Psoas muscle (tissue), 7 donors: ENCODE measurements at regions not wholly inside any gene's neighbourhood (a gene's known extent, or its start where the extent isn't known, plus 50 kb on each side); places are given as distances from the start of the nearest gene placed in this dataset.

ENCODE experiments used
- ATAC-seq, 4 donors: fragments of 200-7000 bp; cut with Tn5 transposase; one replicate each; pipeline ENCODE4 v1.9.1; 2020; ENCODE audit warnings: moderate library complexity in 3 of 4, mild to moderate bottlenecking in 2 of 4
- DNase-seq, 2 donors: peaks; one replicate each; pipeline ENCODE4 v3.0.0-alpha.2; 2020
- H3K27ac ChIP-seq: fragments of 200-600 bp; one replicate; pipeline ENCODE4 v1.8.0; 2022
- H3K27me3 ChIP-seq, 3 donors: fragments of 200-600 bp in 1 of 3; one replicate each; pipeline versions ENCODE4 v1.6.1 to v1.8.0; 2013 to 2022; ENCODE audit warnings: low read length in 2 of 3, mild to moderate bottlenecking in 2 of 3, moderate library complexity in 1 of 3; ENCODE audit not compliant: insufficient read depth in 3 of 3
- H3K36me3 ChIP-seq, 2 donors: fragments of 200-600 bp in 1 of 2; one replicate each; pipeline versions ENCODE4 v1.6.1 to v1.8.0; 2013 to 2022; ENCODE audit warnings: low read depth in 1 of 2, mild to moderate bottlenecking in 1 of 2, moderate library complexity in 1 of 2; ENCODE audit not compliant: insufficient read depth in 1 of 2
- H3K4me1 ChIP-seq: fragments of 200-600 bp; one replicate; pipeline ENCODE4 v1.8.0; 2022
- H3K4me3 ChIP-seq: fragments of 200-600 bp; one replicate; pipeline ENCODE4 v1.8.0; 2022; ENCODE audit warnings: mild to moderate bottlenecking
- H3K9me3 ChIP-seq: fragments of 200-600 bp; one replicate; pipeline ENCODE4 v1.8.0; 2022
- WGBS, 3 donors: extraction: QIAGEN DNeasy Blood & Tissue Kit; methylation state at CpG; one replicate each; pipeline versions ENCODE4 v1.1.6 to v1.1.7; 2013; 5-methylcytosine and 5-hydroxymethylcytosine counted together
- intact Hi-C, 2 donors: fragments of 100-400 bp; cut with DNase I; formaldehyde crosslinking; loops; one replicate each; pipeline versions ENCODE4 v1.11.0 to v1.14.2; 2022
- TF ChIP-seq, protein P1 (sequence below): fragments of 200-600 bp; IDR thresholded peaks from one replicate; pipeline ENCODE4 v1.8.0; 2022; ENCODE audit warnings: antibody characterized with exemption
- donor health status: healthy with polysubstance abuse.
- donor health status: DM: no; HTN: no; CAD: no; lungs with moderate emphysema.
- donor health status: Bipolar disorder and iron deficiency.
- donor health status: healthy.
- donor health status: DM: yes; HTN: yes; CAD: no.
- donor health status: DM: no; HTN: no; CAD: no.
- donor health status: DM: yes; HTN: yes; CAD: no.

DNA sequence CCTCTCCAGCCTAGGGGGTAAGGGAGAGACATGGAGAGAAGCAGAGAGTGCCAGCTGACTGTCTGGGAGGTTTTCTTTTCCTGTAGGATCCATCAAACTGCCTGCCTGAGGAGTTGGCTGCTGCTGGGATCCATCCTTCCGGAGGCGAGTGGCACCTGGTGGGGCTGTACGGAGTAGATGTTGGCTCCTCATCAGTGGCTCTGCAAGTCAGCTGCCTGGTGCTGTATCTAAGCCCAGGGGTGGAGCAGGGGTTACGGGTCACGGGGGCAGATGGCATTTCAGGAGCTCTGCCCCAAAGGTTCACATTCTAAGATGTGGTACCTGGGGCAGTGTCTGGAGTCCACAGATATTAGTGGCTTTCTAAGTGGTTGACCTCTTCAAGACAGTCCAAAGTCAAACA lies 128.0 kb downstream of the ACTL8 start:
- no peaks in the 10 kb centered on the region for H3K36me3 ChIP-seq
- H3K27me3 ChIP-seq = peaks cover 0 to 23% (median 0%) of the 10 kb centered on the region in 3 donors
- DNase-seq = no peak
- TF ChIP-seq, protein P1, sequence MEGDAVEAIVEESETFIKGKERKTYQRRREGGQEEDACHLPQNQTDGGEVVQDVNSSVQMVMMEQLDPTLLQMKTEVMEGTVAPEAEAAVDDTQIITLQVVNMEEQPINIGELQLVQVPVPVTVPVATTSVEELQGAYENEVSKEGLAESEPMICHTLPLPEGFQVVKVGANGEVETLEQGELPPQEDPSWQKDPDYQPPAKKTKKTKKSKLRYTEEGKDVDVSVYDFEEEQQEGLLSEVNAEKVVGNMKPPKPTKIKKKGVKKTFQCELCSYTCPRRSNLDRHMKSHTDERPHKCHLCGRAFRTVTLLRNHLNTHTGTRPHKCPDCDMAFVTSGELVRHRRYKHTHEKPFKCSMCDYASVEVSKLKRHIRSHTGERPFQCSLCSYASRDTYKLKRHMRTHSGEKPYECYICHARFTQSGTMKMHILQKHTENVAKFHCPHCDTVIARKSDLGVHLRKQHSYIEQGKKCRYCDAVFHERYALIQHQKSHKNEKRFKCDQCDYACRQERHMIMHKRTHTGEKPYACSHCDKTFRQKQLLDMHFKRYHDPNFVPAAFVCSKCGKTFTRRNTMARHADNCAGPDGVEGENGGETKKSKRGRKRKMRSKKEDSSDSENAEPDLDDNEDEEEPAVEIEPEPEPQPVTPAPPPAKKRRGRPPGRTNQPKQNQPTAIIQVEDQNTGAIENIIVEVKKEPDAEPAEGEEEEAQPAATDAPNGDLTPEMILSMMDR = no peak
- WGBS, 3 donors = 67 to 90% (median 79%) methylated on average over 5 of the region's 5 CpGs
- intact Hi-C loops = no loop called here
- no peak overlapping the region for H3K27ac ChIP-seq
- no peaks in the 10 kb centered on the region for H3K9me3 ChIP-seq
- no peak for ATAC-seq
- no peaks in the 10 kb centered on the region for H3K4me1 ChIP-seq
- no peak overlapping the region for H3K4me3 ChIP-seq

DNA sequence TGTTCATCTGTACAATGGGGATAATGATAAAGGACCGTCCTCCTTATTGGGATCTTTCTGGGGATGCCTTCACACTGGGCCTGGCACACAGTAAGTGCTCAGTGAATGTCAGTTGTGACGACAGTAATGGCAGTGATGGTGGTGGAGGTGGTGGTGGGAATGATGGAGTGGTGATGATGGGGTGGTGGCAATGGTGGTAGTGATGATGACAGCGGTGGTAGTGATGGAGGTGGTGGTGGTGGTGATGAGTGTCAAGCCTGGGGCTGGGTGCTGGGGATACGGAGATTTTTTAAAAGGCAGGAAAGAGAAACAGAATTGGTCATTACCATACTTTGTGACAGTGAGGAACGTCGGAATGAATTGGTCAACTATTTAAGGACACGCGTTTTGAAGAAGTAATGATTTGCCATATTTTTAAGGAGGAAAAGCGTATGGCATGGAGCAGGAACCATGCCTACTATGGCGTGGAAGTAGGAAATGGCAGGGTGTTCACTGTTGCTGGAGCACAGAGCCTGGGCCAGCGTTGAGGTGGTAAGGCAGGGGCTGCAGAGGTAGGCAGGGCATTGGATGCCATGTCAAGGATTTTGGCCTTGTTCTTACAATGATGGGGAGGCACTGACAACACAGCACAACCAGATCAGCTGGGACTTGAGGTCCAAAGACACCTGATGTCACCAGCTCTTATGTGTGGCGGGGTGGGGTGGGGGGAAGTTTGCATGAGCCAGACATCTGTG lies 128.7 kb downstream of the ACTL8 start:
- Histone ChIP-seq H3K27me3 (peaks cover 0 to 23% (median 0%) of the 10 kb centered on the region in 3 donors), H3K9me3 (no peaks in the 10 kb centered on the region), H3K4me1 (no peaks in the 10 kb centered on the region), H3K36me3 (no peaks in the 10 kb centered on the region), H3K27ac (no peak overlapping the region), H3K4me3 (no peak overlapping the region)
- WGBS, 3 donors = 83 to 89% (median 88%) methylated on average over 12 of the region's 12 CpGs
- intact Hi-C loops = no loop called here
- DNase-seq (no peak), ATAC-seq (no peak)
- TF ChIP-seq, protein P1 = no peak

DNA sequence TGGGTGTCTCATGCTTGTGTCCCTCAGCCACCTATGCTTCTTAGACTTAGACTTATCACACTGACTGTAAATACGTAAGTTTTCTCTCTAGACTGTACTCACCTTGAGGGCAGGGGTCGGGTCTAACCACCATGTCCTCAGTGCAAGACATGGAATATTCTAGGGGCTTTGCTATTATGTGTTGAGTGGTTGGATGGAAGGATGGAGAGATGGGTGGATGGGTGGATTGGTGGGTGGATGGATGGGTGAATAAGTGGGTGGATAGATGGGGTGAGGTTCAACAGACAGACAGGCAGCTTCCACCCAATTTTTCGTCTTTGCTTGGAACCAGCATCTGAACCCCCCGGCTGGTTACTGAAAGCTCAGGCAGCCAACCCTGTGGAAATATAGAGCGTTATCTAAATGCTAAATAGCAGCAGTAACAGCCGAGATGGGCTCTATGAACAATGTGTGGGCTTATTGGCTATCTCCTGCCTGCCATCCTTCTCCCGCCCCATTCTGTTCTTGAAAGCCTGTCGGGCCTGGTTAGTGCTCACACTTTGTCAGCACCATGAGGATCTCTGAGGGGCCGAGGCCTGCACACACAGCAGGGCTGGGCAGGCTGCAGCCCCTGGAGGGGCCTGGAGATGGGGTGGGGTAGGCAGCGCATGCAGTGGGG lies 130.7 kb downstream of the ACTL8 start:
- TF ChIP-seq, protein P1 = no peak
- Histone ChIP-seq H3K27me3 (peaks cover 0 to 25% (median 3%) of the 10 kb centered on the region in 3 donors), H3K36me3 (no peaks in the 10 kb centered on the region), H3K4me1 (no peaks in the 10 kb centered on the region), H3K9me3 (no peaks in the 10 kb centered on the region), H3K27ac (no peak overlapping the region), H3K4me3 (no peak overlapping the region)
- intact Hi-C loops = no loop called here
- ATAC-seq (no peak), DNase-seq (no peak)
- WGBS, 3 donors = 73 to 84% (median 78%) methylated on average over 10 of the region's 10 CpGs

DNA sequence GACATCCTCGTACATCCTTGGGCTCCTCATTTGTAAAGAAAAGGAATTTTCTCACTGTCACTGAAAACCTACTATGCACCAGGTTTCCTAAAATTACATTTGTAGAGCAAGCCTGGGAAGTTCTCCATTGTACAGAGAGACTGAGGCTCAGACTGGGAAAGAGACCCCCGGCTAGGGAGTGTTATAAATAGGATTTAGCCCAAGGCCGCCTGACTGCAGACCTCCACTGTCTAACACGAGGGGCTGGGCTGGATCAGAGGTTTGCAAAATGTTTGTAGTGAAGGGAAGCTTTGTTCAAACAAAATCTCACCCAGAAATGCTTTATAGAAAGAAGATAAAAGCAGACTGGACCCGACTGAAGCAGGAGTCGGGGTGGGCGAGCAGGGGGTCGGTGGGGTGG lies 131.3 kb downstream of the ACTL8 start:
- DNase-seq = no peak
- intact Hi-C loops = no loop called here
- WGBS, 3 donors = 71 to 72% (median 72%) methylated on average over 8 of the region's 8 CpGs

More for the DNA sequence above, 131.3 kb downstream of the ACTL8 start:
- Histone ChIP-seq H3K27me3 (peaks cover 0 to 25% (median 3%) of the 10 kb centered on the region in 3 donors), H3K9me3 (no peaks in the 10 kb centered on the region), H3K27ac (no peak overlapping the region), H3K4me1 (no peaks in the 10 kb centered on the region), H3K4me3 (no peak overlapping the region), H3K36me3 (no peaks in the 10 kb centered on the region)
- ATAC-seq = no peak
- TF ChIP-seq, protein P1 = no peak
